Activated B cell treated with CpG ODN at 0.5 μM for 24 hours (primary cell): ENCODE measurements at regions not wholly inside any gene's neighbourhood (a gene's known extent, or its start where the extent isn't known, plus 50 kb on each side); places are given as distances from the start of the nearest gene placed in this dataset.

Experiments used
- ATAC-seq: fragments of 200-7000 bp; cut with Tn5 transposase; one replicate; pipeline ENCODE4 v1.10.0; 2021; ENCODE audit warnings: low read depth, mild to moderate bottlenecking, moderate library complexity
- CTCF ChIA-PET: fragments of 350-600 bp; sonication (Branson Sonifier 250); formaldehyde crosslinking; loops from one replicate; lab custom pipeline; 2021; ENCODE audit warnings: antibody characterized with exemption; lab: Charles Lee
- POLR2A ChIA-PET: fragments of 350-600 bp; sonication (Branson Sonifier 250); formaldehyde crosslinking; loops from one replicate; lab custom pipeline; 2021; ENCODE audit warnings: antibody characterized with exemption; lab: Charles Lee
- DNase-seq: peaks from one replicate; pipeline ENCODE4 v3.0.0; 2022
- H3K27ac Mint-ChIP-seq: one replicate; pipeline ENCODE4 v1.8.0; 2020; ENCODE audit warnings: mixed read lengths
- H3K27me3 Mint-ChIP-seq: one replicate; pipeline ENCODE4 v1.8.0; 2021; ENCODE audit warnings: mixed read lengths
- H3K36me3 Mint-ChIP-seq: one replicate; pipeline ENCODE4 v1.8.0; 2021; ENCODE audit warnings: low read depth, mixed read lengths
- H3K4me1 Mint-ChIP-seq: one replicate; pipeline ENCODE4 v1.8.0; 2021; ENCODE audit warnings: mixed read lengths
- H3K4me3 Mint-ChIP-seq: one replicate; pipeline ENCODE4 v1.8.0; 2020; ENCODE audit warnings: mild to moderate bottlenecking, mixed read lengths
- H3K9me3 Mint-ChIP-seq: one replicate; pipeline ENCODE4 v1.8.0; 2020; ENCODE audit warnings: mixed read lengths
- CTCF ChIP-seq: fragments of 200-600 bp; IDR thresholded peaks from one replicate; pipeline ENCODE4 v1.8.0; 2022; ENCODE audit warnings: antibody characterized with exemption, mild to moderate bottlenecking
- intact Hi-C: fragments of 100-400 bp; cut with micrococcal nuclease; formaldehyde crosslinking; loops from one replicate; pipeline ENCODE4 v1.15.1; 2024

- Mint-ChIP-seq H3K27me3 (peaks cover 13% of the 10 kb centered on the region), H3K4me3 (no peak overlapping the region), H3K27ac (no peak overlapping the region), H3K4me1 (no peaks in the 10 kb centered on the region), H3K36me3 (no peaks in the 10 kb centered on the region), H3K9me3 (no peaks in the 10 kb centered on the region)
- ATAC-seq: no peak
- CTCF ChIA-PET: no interaction called here
- TF ChIP-seq CTCF: no peak
- no peak for DNase-seq
- POLR2A ChIA-PET: no interaction called here
- intact Hi-C loops: no loop called here
These were observed 103.5 kb upstream of the RASSF8 start for GRCh38 chr12:25854991-25855390.

DNA sequence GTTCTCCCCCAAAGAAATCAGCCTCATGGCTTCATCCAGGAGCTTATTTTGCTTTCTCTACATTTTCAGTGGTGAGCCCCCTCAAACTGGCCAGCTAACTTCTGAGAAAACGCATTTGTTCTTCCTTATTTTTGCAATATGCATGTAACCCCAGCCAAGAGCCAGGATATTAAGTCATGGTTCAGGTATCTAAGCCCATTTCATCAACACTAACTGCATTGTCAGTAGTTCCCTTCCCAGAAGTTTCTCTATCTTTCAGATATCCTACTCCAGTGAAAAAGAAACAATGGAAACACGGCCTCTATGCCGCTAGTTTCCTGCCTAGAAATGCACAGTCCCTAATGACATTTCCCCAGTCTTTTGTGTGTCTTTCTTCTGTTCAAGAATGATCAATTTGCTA, 102.8 kb upstream of the RASSF8 start:
- Mint-ChIP-seq H3K9me3 (no peaks in the 10 kb centered on the region), H3K27ac (no peak overlapping the region), H3K4me1 (no peaks in the 10 kb centered on the region), H3K36me3 (no peaks in the 10 kb centered on the region), H3K4me3 (no peak overlapping the region), H3K27me3 (peaks cover 13% of the 10 kb centered on the region)
- intact Hi-C loops: no loop called here
- TF ChIP-seq CTCF: no peak
- ChIA-PET CTCF (no interaction called here), POLR2A (no interaction called here)
- ATAC-seq (no peak), DNase-seq (no peak)

GRCh38 chr12:25859976-25860375, 98.5 kb upstream of the RASSF8 start:
- H3K36me3 Mint-ChIP-seq: no peaks in the 10 kb centered on the region
- intact Hi-C loops: no loop called here
- H3K27ac Mint-ChIP-seq: no peak overlapping the region
- peaks cover 11% of the 10 kb centered on the region for H3K27me3 Mint-ChIP-seq
- ChIA-PET POLR2A (no interaction called here), CTCF (no interaction called here)
- H3K4me3 Mint-ChIP-seq: no peak overlapping the region
- no peak for TF ChIP-seq CTCF
- H3K4me1 Mint-ChIP-seq: no peaks in the 10 kb centered on the region
- DNase-seq: no peak
- no peak for ATAC-seq
- H3K9me3 Mint-ChIP-seq: no peaks in the 10 kb centered on the region

GRCh38 chr12:25861226-25861625, 97.3 kb upstream of the RASSF8 start:
- no peaks in the 10 kb centered on the region for H3K36me3 Mint-ChIP-seq
- no peak for DNase-seq
- ChIA-PET POLR2A (no interaction called here), CTCF (no interaction called here)
- no peaks in the 10 kb centered on the region for H3K4me1 Mint-ChIP-seq
- intact Hi-C loops: no loop called here
- H3K27me3 Mint-ChIP-seq: peaks cover 5% of the 10 kb centered on the region
- H3K27ac Mint-ChIP-seq: no peak overlapping the region
- no peak for ATAC-seq
- no peak for TF ChIP-seq CTCF
- H3K4me3 Mint-ChIP-seq: no peak overlapping the region
- no peaks in the 10 kb centered on the region for H3K9me3 Mint-ChIP-seq

DNA sequence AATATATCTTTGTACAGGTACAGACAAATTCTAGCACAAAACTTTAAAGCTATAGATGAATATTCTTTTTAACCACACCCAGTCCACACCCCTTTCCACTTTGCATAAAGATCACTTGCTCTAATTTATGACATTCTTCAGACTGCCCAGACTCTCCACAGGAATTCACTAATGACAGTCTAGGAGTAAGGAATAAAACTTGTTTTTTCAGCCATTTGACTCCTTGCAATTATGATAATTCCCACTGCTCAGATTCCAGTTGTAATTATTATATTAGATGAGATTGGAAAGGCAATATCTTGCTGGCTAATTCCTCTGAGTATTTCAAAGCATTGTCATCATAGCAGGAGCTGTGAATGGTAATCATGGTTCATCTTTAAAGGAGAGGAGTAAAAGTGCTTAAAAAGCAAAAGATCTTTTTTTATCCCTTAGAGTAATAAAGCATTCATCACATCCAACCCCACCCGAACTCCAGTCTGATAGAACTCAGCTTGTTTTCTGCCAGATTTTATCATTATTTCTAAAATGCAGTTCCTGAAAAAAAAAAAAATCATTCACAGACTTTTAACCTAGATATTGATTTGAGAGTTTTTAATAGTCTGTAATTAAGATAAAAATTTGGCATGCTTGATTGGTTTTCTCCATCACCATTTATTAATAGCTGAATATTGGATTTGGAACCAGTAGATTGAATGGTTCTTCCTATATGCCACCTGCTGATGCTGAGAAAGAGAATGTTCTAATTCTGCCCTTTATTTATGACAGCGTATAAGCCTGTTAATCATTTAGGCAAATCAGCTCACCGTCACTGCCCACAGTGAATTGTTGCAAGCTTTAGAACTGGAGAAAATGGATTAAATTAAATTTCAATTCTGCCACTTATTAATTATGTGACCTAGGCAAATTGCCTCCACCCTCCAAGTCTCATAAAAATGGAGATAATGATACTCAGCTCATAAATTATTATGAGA, 93.9 kb upstream of the RASSF8 start:
- H3K9me3 Mint-ChIP-seq: peaks cover 9% of the 10 kb centered on the region
- DNase-seq: no peak
- H3K27ac Mint-ChIP-seq: no peak overlapping the region
- no peak for ATAC-seq
- ChIA-PET POLR2A (no interaction called here), CTCF (no interaction called here)
- H3K4me3 Mint-ChIP-seq: no peak overlapping the region
- intact Hi-C loops: no loop called here
- H3K36me3 Mint-ChIP-seq: no peaks in the 10 kb centered on the region
- H3K27me3 Mint-ChIP-seq: peaks cover 10% of the 10 kb centered on the region
- no peak for TF ChIP-seq CTCF
- no peaks in the 10 kb centered on the region for H3K4me1 Mint-ChIP-seq
